Keratinocyte (primary cell): ENCODE measurements at regions not wholly inside any gene's neighbourhood (a gene's known extent, or its start where the extent isn't known, plus 50 kb on each side); places are given as distances from the start of the nearest gene placed in this dataset.

Experiments
- DNase-seq: peaks from one replicate; pipeline ENCODE4 v3.0.0-alpha.2; 2011; ENCODE audit warnings: low read depth, missing footprints, low spot score
- FAIRE-seq: peaks from 2 replicates; lab custom pipeline; 2011; peaks lifted over from hg19 to GRCh38; lab: Jason Lieb, UNC
- H2AFZ ChIP-seq: 2 replicates; pipeline ENCODE4 v1.6.0; 2012; ENCODE audit warnings: low read length, control low read depth, inconsistent platforms; ENCODE audit not compliant: control insufficient read depth
- H3K27ac ChIP-seq: 2 replicates; pipeline ENCODE4 v1.5.1; 2011; ENCODE audit warnings: low read length; ENCODE audit not compliant: control insufficient read depth, insufficient read depth
- H3K27me3 ChIP-seq: 3 replicates; pipeline ENCODE4 v1.6.0; 2011; ENCODE audit warnings: low read length; ENCODE audit not compliant: control insufficient read depth, insufficient read depth; ENCODE audit errors: extremely low read depth
- H3K36me3 ChIP-seq, 2 experiments: 2 replicates in 1 of 2; 3 replicates in 1 of 2; pipeline ENCODE4 v1.5.1; 2011; ENCODE audit warnings: low read length in 2 of 2, mild to moderate bottlenecking in 1 of 2; ENCODE audit not compliant: control insufficient read depth in 2 of 2, insufficient read depth in 2 of 2; ENCODE audit errors: extremely low read depth in 1 of 2
- H3K4me1 ChIP-seq: 3 replicates; pipeline ENCODE4 v1.5.1; 2011; ENCODE audit warnings: low read length; ENCODE audit not compliant: control insufficient read depth, insufficient read depth; ENCODE audit errors: extremely low read depth
- H3K4me2 ChIP-seq: 3 replicates; pipeline ENCODE4 v1.6.0; 2011; ENCODE audit warnings: low read depth, low read length; ENCODE audit not compliant: control insufficient read depth, insufficient read depth; ENCODE audit errors: extremely low read depth
- H3K4me3 ChIP-seq, 3 experiments: fragments of 200-600 bp in 1 of 3; sonication (generic) in 1 of 3; 2 replicates in 2 of 3; 3 replicates in 1 of 3; pipeline ENCODE4 v1.5.1; 2011 to 2016; ENCODE audit warnings: low read length in 3 of 3, mild to moderate bottlenecking in 3 of 3, control low read depth in 2 of 3, inconsistent platforms in 1 of 3, low read depth in 1 of 3, mixed read lengths in 1 of 3, mixed run types in 1 of 3, moderate library complexity in 1 of 3; ENCODE audit not compliant: control insufficient read depth in 2 of 3, insufficient read depth in 2 of 3; ENCODE audit errors: extremely low read depth in 1 of 3
- H3K79me2 ChIP-seq: 2 replicates; pipeline ENCODE4 v1.6.0; 2012; ENCODE audit warnings: low read length; ENCODE audit not compliant: control insufficient read depth, insufficient read depth
- H3K9ac ChIP-seq: 3 replicates; pipeline ENCODE4 v1.6.0; 2011; ENCODE audit warnings: low read length; ENCODE audit not compliant: control insufficient read depth, insufficient read depth; ENCODE audit errors: extremely low read depth
- H3K9me1 ChIP-seq: 3 replicates; pipeline ENCODE4 v1.6.0; 2011; ENCODE audit warnings: low read length; ENCODE audit not compliant: control insufficient read depth, insufficient read depth; ENCODE audit errors: extremely low read depth
- H3K9me3 ChIP-seq: 2 replicates; pipeline ENCODE4 v1.5.1; 2012; ENCODE audit warnings: low read depth, low read length; ENCODE audit not compliant: control insufficient read depth
- H4K20me1 ChIP-seq: 3 replicates; pipeline ENCODE4 v1.6.0; 2011; ENCODE audit warnings: low read length; ENCODE audit not compliant: control insufficient read depth, insufficient read depth; ENCODE audit errors: extremely low read depth
- CTCF ChIP-seq, 3 experiments: IDR thresholded peaks in 1 of 3; conservative IDR thresholded peaks in 1 of 3; optimal IDR thresholded peaks in 1 of 3; 2 replicates in 2 of 3; 3 replicates in 1 of 3; pipeline versions ENCODE3 to v1.5.1; 2011; ENCODE audit warnings: low read length in 3 of 3, mild to moderate bottlenecking in 3 of 3, moderate library complexity in 2 of 3, control low read depth in 1 of 3, inconsistent platforms in 1 of 3; ENCODE audit not compliant: insufficient read depth in 2 of 3; ENCODE audit errors: extremely low read depth in 1 of 3
- EZH2 ChIP-seq: IDR thresholded peaks from one replicate; pipeline ENCODE4 v1.6.1; 2012; ENCODE audit warnings: inconsistent platforms, mild to moderate bottlenecking, low read length, moderate library complexity
- dilution Hi-C: fragments of 300-500 bp; cut with MboI; formaldehyde crosslinking; loops from one replicate; pipeline ENCODE4 v1.7.0; 2020; ENCODE audit warnings: low sequenced_read_pairs; ENCODE audit not compliant: extremely low pct_ligation_motif_present

GRCh38 chr3:110494728-110495127 lies 576.9 kb upstream of the NECTIN3 start:
- DNase-seq, result no peak
- no peak overlapping the region for H3K4me2 ChIP-seq
- dilution Hi-C loops, result no loop called here
- H3K4me3 ChIP-seq, result no peak overlapping the region
- no peaks in the 10 kb centered on the region for H3K9me1 ChIP-seq
- no peaks in the 10 kb centered on the region for H3K4me1 ChIP-seq
- no peak overlapping the region for H3K27ac ChIP-seq
- FAIRE-seq, result no peak
- H3K79me2 ChIP-seq, result no peaks in the 10 kb centered on the region
- H3K9ac ChIP-seq, result no peak overlapping the region
- H3K27me3 ChIP-seq, result no peaks in the 10 kb centered on the region
- no peaks in the 10 kb centered on the region for H3K36me3 ChIP-seq
- no peak overlapping the region for H2AFZ ChIP-seq
- H4K20me1 ChIP-seq, result no peaks in the 10 kb centered on the region
- no peaks in the 10 kb centered on the region for H3K9me3 ChIP-seq
- no peak for TF ChIP-seq CTCF (optimal IDR thresholded peaks at IDR 0.05 in 1 of 3, IDR thresholded peaks at IDR 0.05 in 1 of 3, conservative IDR thresholded peaks at IDR 0.05 in 1 of 3; ENCODE audit: extremely low read depth in 1 of 3, insufficient read depth in 2 of 3, low read length in 3 of 3)
- no peak for TF ChIP-seq EZH2

- no peak overlapping the region for H3K4me2 ChIP-seq
- DNase-seq (no peak), FAIRE-seq (no peak)
- H3K9me3 ChIP-seq, result no peaks in the 10 kb centered on the region
- dilution Hi-C loops, result no loop called here
- TF ChIP-seq EZH2 (no peak), CTCF (optimal IDR thresholded peaks at IDR 0.05 in 1 of 3, IDR thresholded peaks at IDR 0.05 in 1 of 3, conservative IDR thresholded peaks at IDR 0.05 in 1 of 3; ENCODE audit: extremely low read depth in 1 of 3, insufficient read depth in 2 of 3, low read length in 3 of 3) (no peak)
- H4K20me1 ChIP-seq, result no peaks in the 10 kb centered on the region
- no peaks in the 10 kb centered on the region for H3K9me1 ChIP-seq
- H3K4me3 ChIP-seq, result no peak overlapping the region
- no peaks in the 10 kb centered on the region for H3K79me2 ChIP-seq
- no peaks in the 10 kb centered on the region for H3K27me3 ChIP-seq
- H3K9ac ChIP-seq, result no peak overlapping the region
- H2AFZ ChIP-seq, result no peak overlapping the region
- H3K36me3 ChIP-seq, result no peaks in the 10 kb centered on the region
- H3K4me1 ChIP-seq, result no peaks in the 10 kb centered on the region
- no peak overlapping the region for H3K27ac ChIP-seq
Measured at GRCh38 chr3:110495201-110495927, 576.3 kb upstream of the NECTIN3 start.
